ENCODE measurements at regions not wholly inside any gene's neighbourhood (a gene's known extent, or its start where the extent isn't known, plus 50 kb on each side); places are given as distances from the start of the nearest gene placed in this dataset.

GRCh38 chr5:28788954-28789353 lies 1750.6 kb upstream of the CDH9 start:
- TF ChIP-seq POLR2A (IDR thresholded peaks at IDR 0.05) (no peak), POLR2AphosphoS5 (IDR thresholded peaks at IDR 0.05) (no peak)
- TF ChIP-seq, protein P1, sequence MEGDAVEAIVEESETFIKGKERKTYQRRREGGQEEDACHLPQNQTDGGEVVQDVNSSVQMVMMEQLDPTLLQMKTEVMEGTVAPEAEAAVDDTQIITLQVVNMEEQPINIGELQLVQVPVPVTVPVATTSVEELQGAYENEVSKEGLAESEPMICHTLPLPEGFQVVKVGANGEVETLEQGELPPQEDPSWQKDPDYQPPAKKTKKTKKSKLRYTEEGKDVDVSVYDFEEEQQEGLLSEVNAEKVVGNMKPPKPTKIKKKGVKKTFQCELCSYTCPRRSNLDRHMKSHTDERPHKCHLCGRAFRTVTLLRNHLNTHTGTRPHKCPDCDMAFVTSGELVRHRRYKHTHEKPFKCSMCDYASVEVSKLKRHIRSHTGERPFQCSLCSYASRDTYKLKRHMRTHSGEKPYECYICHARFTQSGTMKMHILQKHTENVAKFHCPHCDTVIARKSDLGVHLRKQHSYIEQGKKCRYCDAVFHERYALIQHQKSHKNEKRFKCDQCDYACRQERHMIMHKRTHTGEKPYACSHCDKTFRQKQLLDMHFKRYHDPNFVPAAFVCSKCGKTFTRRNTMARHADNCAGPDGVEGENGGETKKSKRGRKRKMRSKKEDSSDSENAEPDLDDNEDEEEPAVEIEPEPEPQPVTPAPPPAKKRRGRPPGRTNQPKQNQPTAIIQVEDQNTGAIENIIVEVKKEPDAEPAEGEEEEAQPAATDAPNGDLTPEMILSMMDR (IDR thresholded peaks at IDR 0.05) = no peak
